Right cardiac atrium (tissue), 5 donors: ENCODE measurements at regions not wholly inside any gene's neighbourhood (a gene's known extent, or its start where the extent isn't known, plus 50 kb on each side); places are given as distances from the start of the nearest gene placed in this dataset.

Source experiments
- ATAC-seq, 2 donors: fragments of 200-7000 bp; cut with Tn5 transposase; one replicate each; pipeline versions ENCODE4 v1.8.0 to v1.9.1; 2020; ENCODE audit warnings: moderate library complexity in 2 of 2, mild to moderate bottlenecking in 1 of 2
- DNase-seq, 3 donors: peaks; one replicate each; pipeline ENCODE4 v3.0.0-alpha.2; 2020
- H3K27ac ChIP-seq: one replicate; pipeline ENCODE4 v1.5.1; 2013; ENCODE audit warnings: mild to moderate bottlenecking, low read length, control low read depth, moderate library complexity
- H3K27me3 ChIP-seq: one replicate; pipeline ENCODE4 v1.6.1; 2013; ENCODE audit not compliant: control insufficient read depth, insufficient read depth
- H3K4me1 ChIP-seq: one replicate; pipeline ENCODE4 v1.6.1; 2013; ENCODE audit warnings: low read length; ENCODE audit not compliant: control insufficient read depth, insufficient read depth
- H3K4me3 ChIP-seq: one replicate; pipeline ENCODE4 v1.5.1; 2013; ENCODE audit warnings: low read length, control low read depth
- H3K9me3 ChIP-seq: one replicate; pipeline ENCODE4 v1.6.1; 2013; ENCODE audit warnings: low read length; ENCODE audit not compliant: control insufficient read depth
- WGBS: extraction: QIAGEN DNeasy Blood & Tissue Kit; methylation state at CpG from one replicate; pipeline ENCODE4 v1.1.7; 2013; 5-methylcytosine and 5-hydroxymethylcytosine counted together
- intact Hi-C, 4 donors: fragments of 100-400 bp; cut with DNase I; formaldehyde crosslinking; loops; one replicate each; pipeline versions ENCODE4 v1.11.0 to v1.14.0; 2022 to 2023
- donor health status: healthy with polysubstance abuse.
- donor health status: DM: no; HTN: yes; CAD: no.
- donor health status: DM: no; HTN: no; CAD: no.
- donor health status: DM: no; HTN: yes; CAD: no; lungs with severe emphysema.
- donor health status: DM: yes; HTN: yes; CAD: no.

DNA sequence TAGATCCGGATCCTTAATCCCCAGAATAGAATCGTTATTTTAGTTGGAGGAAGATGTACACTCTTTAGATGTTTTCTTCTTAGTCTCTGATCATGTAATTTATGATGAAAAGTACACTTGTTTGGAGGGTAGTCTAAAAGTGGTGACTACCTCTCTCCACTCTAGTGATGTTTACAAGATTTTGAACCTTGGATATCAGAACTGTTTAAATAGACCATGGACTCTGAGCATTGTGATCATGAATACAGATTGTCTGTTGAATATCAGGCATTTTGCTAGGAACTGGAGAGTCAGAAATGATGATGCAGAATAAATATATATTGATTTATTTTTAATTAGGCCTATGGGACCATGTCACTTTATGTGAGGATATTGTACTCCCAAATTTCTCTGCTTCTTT, 706.3 kb upstream of the WWC1 start:
- 93% methylated on average over 2 of the region's 2 CpGs for WGBS
- ATAC-seq (no peak), DNase-seq (no peak)
- H3K27me3 ChIP-seq: no peaks in the 10 kb centered on the region
- H3K27ac ChIP-seq: no peak overlapping the region
- H3K4me1 ChIP-seq: peaks cover 1% of the 10 kb centered on the region
- intact Hi-C loops: loop anchor here in 1 of 4 donors (10.0 kb wide), 1 partner anchor 640 kb away; no protein-coding TSS in a partner anchor
- H3K9me3 ChIP-seq: no peaks in the 10 kb centered on the region
- no peak overlapping the region for H3K4me3 ChIP-seq

DNA sequence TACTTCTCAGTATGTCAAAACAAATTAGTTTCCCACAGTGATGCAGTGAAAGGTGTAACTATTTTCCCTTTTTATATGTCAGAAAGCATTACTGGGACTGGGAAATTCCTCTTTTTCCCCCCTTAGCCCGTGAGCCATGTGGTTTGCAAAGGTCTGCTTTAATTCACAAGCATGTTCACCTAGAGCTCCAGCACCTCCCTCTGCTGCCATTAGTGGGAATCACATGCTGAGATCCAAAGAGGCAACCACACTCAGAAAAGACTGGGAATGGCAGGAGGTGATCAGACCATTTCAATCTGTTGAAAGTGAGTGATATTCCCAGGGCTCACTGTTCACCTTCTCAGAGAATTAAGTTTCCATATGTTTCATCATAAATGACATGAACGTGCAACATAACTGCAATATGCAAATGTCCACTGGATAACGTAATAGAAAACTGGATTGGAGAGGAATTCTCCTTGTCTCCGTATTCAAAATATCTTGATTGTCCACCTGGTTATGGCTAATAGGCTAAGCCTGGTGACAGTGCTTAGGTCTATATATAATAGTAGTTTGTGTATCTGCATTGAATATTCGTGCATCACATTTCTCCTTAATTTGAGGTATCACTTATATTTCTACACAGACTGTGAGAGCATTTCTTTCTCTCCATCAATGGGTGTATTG, 703.5 kb upstream of the WWC1 start:
- DNase-seq (no peak), ATAC-seq (no peak)
- H3K27me3 ChIP-seq: no peaks in the 10 kb centered on the region
- no peak overlapping the region for H3K4me3 ChIP-seq
- no peaks in the 10 kb centered on the region for H3K9me3 ChIP-seq
- WGBS: 70% methylated on average over 5 of the region's 5 CpGs
- H3K4me1 ChIP-seq: peaks cover 1% of the 10 kb centered on the region
- intact Hi-C loops: loop anchor here in 1 of 4 donors (10.0 kb wide), 1 partner anchor 637 kb away; no protein-coding TSS in a partner anchor
- H3K27ac ChIP-seq: no peak overlapping the region

DNA sequence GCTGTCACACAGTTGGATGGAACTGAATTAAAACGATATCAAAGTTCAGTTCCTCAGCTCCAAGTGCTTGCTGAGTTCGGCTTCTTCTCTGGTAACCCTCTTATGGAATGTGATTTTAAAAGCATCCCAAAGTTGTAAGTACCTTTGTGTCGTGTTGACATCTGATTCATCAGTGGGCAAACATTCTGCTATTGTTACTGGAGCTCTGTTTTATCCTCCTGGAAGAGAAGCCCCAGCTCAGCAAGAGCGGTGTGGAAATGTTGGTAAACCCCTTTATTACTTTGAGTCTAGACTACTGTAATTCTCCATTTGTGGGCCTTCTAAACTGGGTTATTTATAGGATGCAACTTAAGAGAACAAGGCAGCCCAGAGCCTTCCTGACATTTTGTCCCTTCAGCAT, 699.3 kb upstream of the WWC1 start:
- Histone ChIP-seq H3K27me3 (no peaks in the 10 kb centered on the region), H3K4me3 (no peak overlapping the region), H3K4me1 (no peaks in the 10 kb centered on the region), H3K9me3 (no peaks in the 10 kb centered on the region), H3K27ac (no peak overlapping the region)
- intact Hi-C loops: no loop called here
- DNase-seq: no peak
- no peak for ATAC-seq
- 93% methylated on average over 4 of the region's 4 CpGs for WGBS

DNA sequence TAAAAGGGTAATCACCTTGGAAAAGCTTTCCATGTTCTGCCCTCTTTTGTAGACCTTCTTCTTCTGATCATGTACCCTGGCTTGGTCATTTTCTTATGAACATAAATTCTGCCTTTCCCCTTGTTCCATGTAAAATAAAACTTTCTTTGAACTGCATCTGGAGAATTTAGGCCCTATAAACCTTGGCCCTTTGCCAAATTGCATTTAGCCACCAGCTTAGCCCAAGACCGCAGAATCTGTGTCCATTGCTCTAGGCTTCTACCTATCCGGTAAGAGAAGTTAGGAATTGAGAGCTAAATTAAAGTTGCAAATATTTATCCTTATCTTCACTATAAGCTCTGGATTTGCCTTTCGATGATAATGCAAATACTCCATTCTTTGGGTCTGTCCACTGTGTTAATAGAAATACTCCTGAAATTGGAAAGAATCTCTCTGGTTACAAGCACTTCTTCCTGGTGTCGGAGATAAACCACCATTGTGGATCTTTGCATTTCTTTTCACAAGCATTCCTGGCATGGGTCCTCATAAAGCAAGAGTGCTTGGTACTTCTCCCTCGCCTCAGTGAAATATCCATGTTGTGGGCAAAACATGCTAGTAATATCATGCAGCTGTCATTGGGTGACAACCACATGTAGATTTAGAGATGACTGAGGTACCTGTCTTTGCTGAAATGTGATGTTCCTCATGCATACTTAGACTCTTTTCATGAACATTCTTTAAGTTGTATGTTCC, 698.0 kb upstream of the WWC1 start:
- no peaks in the 10 kb centered on the region for H3K9me3 ChIP-seq
- intact Hi-C loops: no loop called here
- WGBS: 92% methylated on average over 5 of the region's 5 CpGs
- no peak for DNase-seq
- no peak for ATAC-seq
- H3K27ac ChIP-seq: no peak overlapping the region
- no peak overlapping the region for H3K4me3 ChIP-seq
- H3K4me1 ChIP-seq: no peaks in the 10 kb centered on the region
- H3K27me3 ChIP-seq: no peaks in the 10 kb centered on the region

DNA sequence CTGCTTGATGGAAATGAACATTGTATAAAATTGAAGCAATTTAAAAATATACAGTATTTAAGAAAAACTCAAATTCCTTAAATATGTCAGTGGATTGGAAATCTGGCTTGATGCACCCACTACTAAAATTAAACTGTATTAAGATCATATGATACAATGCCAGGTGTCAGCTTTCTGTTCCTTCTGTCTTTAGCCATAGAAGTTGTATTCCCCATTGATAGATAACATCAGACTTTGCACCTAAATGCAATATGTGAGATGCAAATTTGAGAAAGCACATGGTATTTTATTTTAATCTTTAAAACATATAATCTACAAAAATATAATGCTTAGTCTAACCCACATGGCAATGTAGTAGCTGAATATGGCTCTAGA, 697.4 kb upstream of the WWC1 start:
- Histone ChIP-seq H3K4me3 (no peak overlapping the region), H3K4me1 (no peaks in the 10 kb centered on the region), H3K27ac (no peak overlapping the region), H3K27me3 (no peaks in the 10 kb centered on the region), H3K9me3 (no peaks in the 10 kb centered on the region)
- intact Hi-C loops: no loop called here
- ATAC-seq: no peak
- DNase-seq: no peak

DNA sequence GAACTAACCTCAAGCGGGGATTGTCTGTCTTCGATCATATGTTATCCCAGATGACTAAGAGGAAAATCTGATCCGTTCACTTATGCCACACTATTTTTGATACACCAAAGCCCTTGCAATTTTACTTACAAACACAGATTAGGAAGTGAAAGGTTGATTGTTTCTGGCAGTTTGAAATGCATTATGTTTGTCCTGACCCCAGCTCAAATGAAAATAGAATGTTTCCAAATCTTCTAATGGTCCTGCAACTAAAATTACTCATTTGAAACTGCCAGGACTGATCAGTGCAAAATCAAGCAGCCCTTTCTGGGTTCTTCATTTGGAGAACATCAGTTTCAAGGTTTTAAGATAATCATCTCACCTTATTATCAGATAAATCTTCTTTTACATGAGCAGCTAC, 696.7 kb upstream of the WWC1 start:
- intact Hi-C loops: no loop called here
- H3K9me3 ChIP-seq: no peaks in the 10 kb centered on the region
- no peaks in the 10 kb centered on the region for H3K4me1 ChIP-seq
- H3K4me3 ChIP-seq: no peak overlapping the region
- no peaks in the 10 kb centered on the region for H3K27me3 ChIP-seq
- DNase-seq (no peak), ATAC-seq (no peak)
- 66% methylated on average over 3 of the region's 3 CpGs for WGBS
- H3K27ac ChIP-seq: no peak overlapping the region

DNA sequence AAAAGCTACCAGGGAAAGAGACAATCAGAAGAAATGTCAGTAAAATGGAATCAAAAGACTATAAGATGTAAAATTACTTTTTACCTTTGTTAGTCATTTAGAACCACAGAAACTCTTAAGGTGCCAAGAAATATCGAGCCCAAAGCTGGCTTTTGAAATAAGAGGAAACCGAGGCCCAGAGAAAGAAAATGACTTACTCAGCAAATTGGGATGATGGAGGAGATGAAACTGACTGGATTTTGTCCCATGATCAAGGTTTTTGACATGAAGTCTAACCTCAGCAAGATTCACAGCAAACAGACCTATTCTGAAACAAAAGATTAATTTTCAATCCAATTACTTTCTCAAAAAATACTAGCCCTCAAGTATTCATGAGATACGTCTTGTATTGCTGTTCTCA, 696.2 kb upstream of the WWC1 start:
- intact Hi-C loops: no loop called here
- no peak overlapping the region for H3K4me3 ChIP-seq
- H3K4me1 ChIP-seq: no peaks in the 10 kb centered on the region
- no peak for DNase-seq
- no peaks in the 10 kb centered on the region for H3K9me3 ChIP-seq
- no peaks in the 10 kb centered on the region for H3K27me3 ChIP-seq
- WGBS: 69% methylated on average over 3 of the region's 3 CpGs
- H3K27ac ChIP-seq: no peak overlapping the region
- no peak for ATAC-seq

DNA sequence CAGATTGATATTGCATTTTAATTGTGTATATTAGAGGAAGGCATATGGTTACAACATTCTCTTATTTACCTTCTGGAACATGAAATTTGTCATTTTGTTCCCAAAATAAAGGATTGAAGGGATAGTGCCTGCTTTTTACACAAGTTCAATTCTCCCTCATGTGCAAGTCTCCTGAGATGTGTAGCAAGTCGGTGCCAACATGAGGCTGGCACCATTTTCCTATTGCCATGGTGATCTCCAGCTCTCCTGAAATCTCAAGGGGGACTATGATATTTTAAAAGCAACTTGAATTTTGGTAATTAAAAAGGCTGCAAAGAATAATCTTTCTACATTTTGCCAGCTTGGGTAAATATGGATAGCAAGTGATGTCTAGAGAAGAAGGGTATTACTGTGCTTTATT, 693.3 kb upstream of the WWC1 start:
- H3K4me3 ChIP-seq: no peak overlapping the region
- H3K9me3 ChIP-seq: no peaks in the 10 kb centered on the region
- intact Hi-C loops: no loop called here
- no peaks in the 10 kb centered on the region for H3K4me1 ChIP-seq
- peaks cover 2% of the 10 kb centered on the region for H3K27me3 ChIP-seq
- WGBS: 92% methylated on average over 1 of the region's 1 CpG
- ATAC-seq (no peak), DNase-seq (no peak)
- no peak overlapping the region for H3K27ac ChIP-seq

DNA sequence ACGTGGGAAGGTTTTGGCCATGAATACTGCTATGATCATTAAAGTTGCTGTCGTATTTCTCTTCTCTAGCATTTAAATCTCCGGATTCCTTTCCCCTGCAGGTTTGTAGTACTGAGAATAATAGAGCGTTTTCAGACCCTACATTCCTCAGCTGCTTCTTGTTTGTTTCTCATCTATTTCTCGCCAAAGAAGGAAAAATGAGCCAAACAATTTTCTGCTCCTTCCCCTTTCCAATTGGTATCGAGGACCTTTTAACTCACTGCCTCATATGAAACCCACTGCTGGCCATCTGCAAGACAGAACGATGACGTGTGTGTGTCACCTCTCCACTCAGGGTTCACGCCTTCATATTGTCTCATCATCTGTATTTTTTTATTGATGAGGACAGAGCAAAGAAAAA, 689.4 kb upstream of the WWC1 start:
- DNase-seq (no peak), ATAC-seq (no peak)
- Histone ChIP-seq H3K9me3 (no peaks in the 10 kb centered on the region), H3K27ac (no peak overlapping the region), H3K4me1 (no peaks in the 10 kb centered on the region), H3K4me3 (no peak overlapping the region), H3K27me3 (peaks cover 2% of the 10 kb centered on the region)
- 60% methylated on average over 9 of the region's 9 CpGs for WGBS
- intact Hi-C loops: no loop called here

DNA sequence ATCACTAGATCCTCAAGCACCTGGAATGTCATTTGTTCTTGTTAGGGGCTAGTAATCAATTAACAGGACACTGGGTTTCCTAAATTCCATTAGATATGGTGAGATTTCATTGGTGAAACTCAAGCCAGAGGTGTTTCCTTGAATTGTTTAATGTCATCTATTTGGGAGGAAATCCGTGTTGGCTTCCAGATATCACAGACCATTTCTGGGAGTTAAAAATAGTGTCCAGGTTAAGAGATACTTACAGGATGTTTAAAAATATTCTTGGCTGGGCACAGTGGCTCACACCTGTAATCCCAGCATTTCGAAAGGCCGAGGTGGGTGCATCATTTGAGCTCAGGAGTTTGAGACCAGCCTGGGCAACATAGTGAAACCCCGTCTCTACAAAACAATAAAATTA, 688.3 kb upstream of the WWC1 start:
- H3K27me3 ChIP-seq: peaks cover 2% of the 10 kb centered on the region
- no peak overlapping the region for H3K27ac ChIP-seq
- WGBS: 65% methylated on average over 4 of the region's 4 CpGs
- no peak for DNase-seq
- ATAC-seq: no peak
- no peak overlapping the region for H3K4me3 ChIP-seq
- no peaks in the 10 kb centered on the region for H3K4me1 ChIP-seq
- intact Hi-C loops: no loop called here
- H3K9me3 ChIP-seq: no peaks in the 10 kb centered on the region

DNA sequence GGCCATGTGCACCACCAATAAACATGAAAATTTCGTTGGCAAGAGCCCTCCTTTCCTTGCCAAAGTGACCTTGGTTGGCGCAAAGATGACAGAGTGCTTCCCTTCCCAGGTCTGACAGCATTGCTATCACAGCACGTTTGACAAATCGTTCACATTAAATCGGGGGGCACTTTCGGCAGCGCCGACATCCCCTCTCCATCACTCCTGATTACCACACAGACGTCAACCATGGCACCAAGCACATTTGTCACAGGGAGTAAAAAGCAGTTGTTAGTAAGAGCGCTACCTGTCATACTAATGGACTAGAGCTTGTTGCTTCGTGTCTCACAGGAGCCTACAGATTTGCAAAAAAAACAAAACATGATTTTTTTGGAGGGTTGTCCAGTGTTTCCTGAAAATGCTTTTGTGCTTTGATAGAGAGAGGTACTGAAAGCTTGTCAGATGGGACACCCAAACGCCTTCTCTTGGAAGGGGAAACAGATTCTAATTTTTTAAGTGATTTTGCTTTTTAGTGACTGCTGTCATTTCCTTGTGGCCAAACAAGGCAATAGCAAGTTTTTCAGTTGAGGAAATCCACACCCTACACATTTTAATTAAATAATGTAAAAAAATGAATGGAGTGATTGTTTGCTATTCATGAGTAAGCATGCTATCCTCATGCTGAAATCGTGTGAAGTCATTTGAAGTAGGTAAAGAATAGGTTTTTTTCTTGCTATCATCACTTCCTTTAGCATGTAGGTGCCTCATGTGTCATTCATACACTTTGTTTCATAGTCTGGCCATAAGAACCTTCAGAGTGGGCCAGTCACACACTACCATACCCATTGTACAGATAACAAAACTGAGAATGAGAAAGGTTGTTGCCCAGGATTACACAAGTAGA, 682.8 kb upstream of the WWC1 start:
- WGBS: 86% methylated on average over 13 of the region's 13 CpGs
- no peaks in the 10 kb centered on the region for H3K9me3 ChIP-seq
- intact Hi-C loops: no loop called here
- DNase-seq (no peak), ATAC-seq (no peak)
- H3K4me3 ChIP-seq: no peak overlapping the region
- H3K27ac ChIP-seq: no peak overlapping the region
- no peaks in the 10 kb centered on the region for H3K4me1 ChIP-seq
- no peaks in the 10 kb centered on the region for H3K27me3 ChIP-seq
